ENCODE measurements at regions not wholly inside any gene's neighbourhood (a gene's known extent, or its start where the extent isn't known, plus 50 kb on each side); places are given as distances from the start of the nearest gene placed in this dataset.

- TF ChIP-seq CTCF (IDR thresholded peaks at IDR 0.05; ENCODE audit: low read depth, low read length) (no peak), EZH2phosphoT487 (IDR thresholded peaks at IDR 0.05; ENCODE audit: low read depth) (no peak)
Measured at GRCh38 chr2:21772624-21773023, 648.9 kb downstream of the TDRD15 start.
